GM12878 (cell line): ENCODE measurements at regions not wholly inside any gene's neighbourhood (a gene's known extent, or its start where the extent isn't known, plus 50 kb on each side); places are given as distances from the start of the nearest gene placed in this dataset.

Source experiments
- ATAC-seq: fragments of 200-7000 bp; cut with Tn5 transposase; 3 replicates; pipeline ENCODE4 v1.9.1; 2020; ENCODE audit warnings: mild to moderate bottlenecking, moderate library complexity
- BruUV-seq: library from RNA; stranded (reverse); fragments of 400-500 nt; replicated peaks from 2 replicates; lab custom pipeline; 2021; lab: Mats Ljungman, UMichigan
- CTCF ChIA-PET: fragments of 300-600 bp; sonication (Branson Sonifier 250); formaldehyde crosslinking; extraction: SDS; loops from one replicate; lab custom pipeline; 2021; ENCODE audit warnings: inconsistent platforms; lab: Yijun Ruan, JAX
- POLR2A ChIA-PET: fragments of 350-600 bp; formaldehyde crosslinking; extraction: SDS; loops from one replicate; lab custom pipeline; 2021; ENCODE audit warnings: inconsistent platforms; lab: Charles Lee
- RAD21 ChIA-PET: fragments of 300-600 bp; sonication (Branson Sonifier 250); formaldehyde crosslinking; loops from one replicate; lab custom pipeline; 2023; ENCODE audit warnings: antibody characterized with exemption; ENCODE audit not compliant: unreplicated experiment; lab: Charles Lee
- SMC1A ChIA-PET: fragments of 300-600 bp; sonication (Branson Sonifier 250); formaldehyde crosslinking; loops from one replicate; lab custom pipeline; 2023; ENCODE audit not compliant: unreplicated experiment, uncharacterized antibody; lab: Charles Lee
- DNase-seq: peaks from one replicate; pipeline ENCODE4 v3.0.0-alpha.2; 2011; ENCODE audit warnings: low read depth, low spot score
- FAIRE-seq: peaks from 3 replicates; lab custom pipeline; 2011; peaks lifted over from hg19 to GRCh38; lab: Jason Lieb, UNC
- H2AFZ ChIP-seq: 2 replicates; pipeline ENCODE4 v1.6.0; 2011; ENCODE audit warnings: low read depth, low read length, control low read depth; ENCODE audit not compliant: control insufficient read depth
- H3K27ac ChIP-seq: 2 replicates; pipeline ENCODE4 v1.5.1; 2011; ENCODE audit warnings: control low read depth; ENCODE audit not compliant: control insufficient read depth, insufficient read depth
- H3K27me3 ChIP-seq, 2 experiments: replicated peaks in 1 of 2; 2 replicates each; pipeline versions ENCODE4 v1.6.0 to v1.6.1; 2011; ENCODE audit warnings: low read length in 1 of 2; ENCODE audit not compliant: control insufficient read depth in 2 of 2, insufficient read depth in 2 of 2
- H3K36me3 ChIP-seq, 2 experiments: 2 replicates each; pipeline ENCODE4 v1.5.1; 2011; ENCODE audit warnings: low read length in 1 of 2; ENCODE audit not compliant: control insufficient read depth in 2 of 2, insufficient read depth in 2 of 2
- H3K4me1 ChIP-seq: 2 replicates; pipeline ENCODE4 v1.6.1; 2011; ENCODE audit warnings: mild to moderate bottlenecking, low read length, moderate library complexity, mixed read lengths; ENCODE audit not compliant: control insufficient read depth, insufficient read depth
- H3K4me2 ChIP-seq: 2 replicates; pipeline ENCODE4 v1.6.0; 2011; ENCODE audit warnings: control low read depth; ENCODE audit not compliant: control insufficient read depth, insufficient read depth
- H3K4me3 ChIP-seq: fragments of 200-600 bp; sonication (generic); 2 replicates; pipeline ENCODE4 v1.5.1; 2016
- H3K79me2 ChIP-seq: 2 replicates; pipeline ENCODE4 v1.6.0; 2011; ENCODE audit warnings: low read length; ENCODE audit not compliant: control insufficient read depth, insufficient read depth
- H3K9ac ChIP-seq: 2 replicates; pipeline ENCODE4 v1.8.0; 2011; ENCODE audit warnings: low read length, control low read depth, mixed read lengths; ENCODE audit not compliant: control insufficient read depth, insufficient read depth
- H3K9me3 ChIP-seq: replicated peaks from 3 replicates; pipeline ENCODE4 v1.5.1; 2011; ENCODE audit warnings: mild to moderate bottlenecking, low read length; ENCODE audit not compliant: control insufficient read depth, insufficient read depth
- H4K20me1 ChIP-seq: 2 replicates; pipeline ENCODE4 v1.6.0; 2011; ENCODE audit not compliant: control insufficient read depth, insufficient read depth
- ASH2L ChIP-seq: fragments of 300-600, 200-600 bp; sonication (generic); IDR thresholded peaks from 2 replicates; pipeline ENCODE4 v1.6.1; 2017; ENCODE audit warnings: low read depth, mild to moderate bottlenecking, borderline replicate concordance
- BCL3 ChIP-seq: IDR thresholded peaks from 2 replicates; pipeline ENCODE4 v1.6.1; 2011; ENCODE audit warnings: borderline replicate concordance, low read depth, mild to moderate bottlenecking, moderate library complexity, low read length; ENCODE audit not compliant: insufficient read depth, poor library complexity, severe bottlenecking
- CBX5 ChIP-seq: sonication (generic); IDR thresholded peaks from 2 replicates; pipeline ENCODE4 v1.6.1; 2016; ENCODE audit warnings: low read depth, moderate library complexity, mild to moderate bottlenecking, inconsistent platforms
- HSF1 ChIP-seq: fragments of 150-350 bp; IDR thresholded peaks from 2 replicates; pipeline ENCODE4 v1.6.1; 2014; ENCODE audit warnings: mild to moderate bottlenecking, low read depth, low read length
- JUND ChIP-seq: IDR thresholded peaks from 2 replicates; pipeline ENCODE4 v1.6.1; 2012; ENCODE audit warnings: low read depth, mild to moderate bottlenecking, low read length, improper control_type of control experiment, moderate library complexity
- RBBP5 ChIP-seq: fragments of 200-600 bp; sonication (generic); conservative IDR thresholded peaks from 2 replicates; pipeline ENCODE4 v1.6.1; 2016
- RELA ChIP-seq: fragments of 450-650 bp; IDR thresholded peaks from 2 replicates; pipeline ENCODE4 v1.8.0; 2014; ENCODE audit warnings: borderline replicate concordance; ENCODE audit not compliant: partially characterized antibody
- SP1 ChIP-seq: IDR thresholded peaks from one replicate; pipeline ENCODE4 v1.6.1; 2011; ENCODE audit warnings: low read depth, low read length
- STAT3 ChIP-seq: IDR thresholded peaks from 2 replicates; pipeline ENCODE4 v1.6.1; 2011; ENCODE audit warnings: low read depth, low read length, improper control_type of control experiment
- TBL1XR1 ChIP-seq: IDR thresholded peaks from 2 replicates; pipeline ENCODE4 v1.6.1; 2012; ENCODE audit warnings: low read depth, low read length, improper control_type of control experiment
- USF1 ChIP-seq: IDR thresholded peaks from 2 replicates; pipeline ENCODE4 v1.6.1; 2011; ENCODE audit warnings: borderline replicate concordance, low read depth, mild to moderate bottlenecking, moderate library complexity, mixed read lengths, low read length; ENCODE audit not compliant: insufficient read depth; ENCODE audit errors: extremely low read length
- WRNIP1 ChIP-seq: IDR thresholded peaks from 2 replicates; pipeline ENCODE4 v1.6.1; 2011; ENCODE audit warnings: low read depth, low read length, improper control_type of control experiment, borderline replicate concordance
- ZNF217 ChIP-seq: fragments of 450-650 bp; IDR thresholded peaks from 2 replicates; pipeline ENCODE4 v1.6.1; 2017; ENCODE audit warnings: antibody characterized with exemption, mild to moderate bottlenecking
- WGBS: methylation state at CpG from one replicate; pipeline ENCODE4 v1.1.6; 2016; ENCODE audit warnings: low lambda C conversion rate; ENCODE audit not compliant: insufficient replicate concordance, insufficient coverage; ENCODE audit errors: missing lambda C conversion rate; 5-methylcytosine and 5-hydroxymethylcytosine counted together
- in situ Hi-C: fragments of 300-500 bp; cut with MboI; formaldehyde crosslinking; loops from 9 replicates; pipeline ENCODE4 v1.14.3; 2018; ENCODE audit warnings: mixed read lengths
- intact Hi-C: fragments of 100-400 bp; cut with micrococcal nuclease; formaldehyde crosslinking; loops from one replicate; pipeline ENCODE4 v1.14.2; 2022; ENCODE audit not compliant: unreplicated experiment

GRCh38 chr6:84521511-84521910, 242.9 kb downstream of the TBX18 start:
- SMC1A ChIA-PET: no interaction called here
- in situ Hi-C loops: no loop called here
- no peak overlapping the region for H2AFZ ChIP-seq
- no peak for FAIRE-seq
- no peaks in the 10 kb centered on the region for H3K36me3 ChIP-seq
- no peak overlapping the region for H3K4me3 ChIP-seq
- H4K20me1 ChIP-seq: no peaks in the 10 kb centered on the region
- CTCF ChIA-PET: no interaction called here
- no peaks in the 10 kb centered on the region for H3K79me2 ChIP-seq
- no peak overlapping the region for H3K27ac ChIP-seq
- no peak for ATAC-seq
- POLR2A ChIA-PET: no interaction called here
- intact Hi-C loops: no loop called here
- H3K9me3 ChIP-seq: no peaks in the 10 kb centered on the region
- no peak overlapping the region for H3K9ac ChIP-seq
- H3K4me2 ChIP-seq: no peak overlapping the region
- no TSS peak for BruUV-seq
- no peaks in the 10 kb centered on the region for H3K4me1 ChIP-seq
- H3K27me3 ChIP-seq: no peaks in the 10 kb centered on the region
- WGBS: 0% methylated on average over 1 of the region's 1 CpG
- TF ChIP-seq TBL1XR1 (no peak), STAT3 (no peak), RBBP5 (no peak), WRNIP1 (no peak), BCL3 (no peak), JUND (no peak), HSF1 (no peak), USF1 (no peak), CBX5 (no peak), RELA (no peak), ZNF217 (no peak), ASH2L (no peak), SP1 (no peak)
- TF ChIP-seq, all 136 proteins: peak for 0
- RAD21 ChIA-PET: no interaction called here
- DNase-seq: no peak
